Spleen (tissue), 7 donors: ENCODE measurements at regions not wholly inside any gene's neighbourhood (a gene's known extent, or its start where the extent isn't known, plus 50 kb on each side); places are given as distances from the start of the nearest gene placed in this dataset.

Experiments used
- CTCF ChIP-seq, 11 experiments: fragments of 200-600 bp in 7 of 11; fragments of 450-650 bp in 4 of 11; sonication (generic) in 4 of 11; IDR thresholded peaks in 8 of 11; conservative IDR thresholded peaks in 3 of 11; 1 replicate in 7 of 11; 2 replicates in 4 of 11; pipeline versions ENCODE4 v1.4.0 to v1.8.0; 2016 to 2021; ENCODE audit warnings: antibody characterized with exemption in 11 of 11, inconsistent platforms in 4 of 11, mild to moderate bottlenecking in 1 of 11
- POLR2AphosphoS5 ChIP-seq, 3 donors: sonication (generic); formaldehyde crosslinking; IDR thresholded peaks; one replicate each; pipeline ENCODE4 v1.5.1; 2017; ENCODE audit warnings: antibody characterized with exemption in 3 of 3
- donor health status: DM: no; HTN: no; CAD: no; lungs with moderate emphysema.
- donor health status: DM: no; HTN: no; CAD: no.
- donor health status: DM: no; HTN: no; CAD: no.

DNA sequence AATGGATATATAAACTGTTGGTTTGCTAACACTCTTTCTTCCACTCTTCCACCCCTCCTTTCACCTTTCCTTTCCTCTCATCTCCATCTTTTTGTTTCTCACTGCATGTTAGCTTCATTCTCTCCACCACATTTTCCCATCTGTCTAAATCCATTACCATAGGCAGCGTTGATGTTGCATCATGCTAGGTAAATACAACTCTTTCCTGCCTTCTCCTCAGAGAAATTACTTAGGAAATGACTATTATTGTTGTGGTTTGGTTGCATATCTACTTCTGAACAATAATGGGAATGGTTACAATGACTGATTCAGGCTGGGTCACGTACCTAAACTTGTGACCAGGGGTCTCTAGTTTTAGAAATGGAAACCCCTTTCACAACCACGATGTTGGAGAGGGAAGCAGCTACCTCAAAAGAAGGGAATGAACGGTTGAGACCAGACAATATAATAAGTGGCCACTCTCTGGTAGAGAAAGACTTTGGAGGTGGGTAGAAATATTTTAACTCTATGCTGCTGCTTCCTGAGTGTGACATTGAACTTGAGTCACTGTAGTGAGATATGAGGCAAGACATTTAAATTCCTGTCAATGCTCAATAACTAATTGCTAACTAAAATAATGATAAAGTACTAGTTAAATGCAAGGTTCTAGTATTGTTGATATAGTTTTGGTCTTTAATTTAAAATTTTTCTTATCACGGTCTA lies 314.1 kb upstream of the TGFBR2 start:
- no peak for TF ChIP-seq POLR2AphosphoS5 (IDR thresholded peaks at IDR 0.05)
- TF ChIP-seq CTCF (IDR thresholded peaks at IDR 0.05 in 8 of 11, conservative IDR thresholded peaks at IDR 0.05 in 3 of 11), result no peak
